ENCODE measurements at regions not wholly inside any gene's neighbourhood (a gene's known extent, or its start where the extent isn't known, plus 50 kb on each side); places are given as distances from the start of the nearest gene placed in this dataset.

DNA sequence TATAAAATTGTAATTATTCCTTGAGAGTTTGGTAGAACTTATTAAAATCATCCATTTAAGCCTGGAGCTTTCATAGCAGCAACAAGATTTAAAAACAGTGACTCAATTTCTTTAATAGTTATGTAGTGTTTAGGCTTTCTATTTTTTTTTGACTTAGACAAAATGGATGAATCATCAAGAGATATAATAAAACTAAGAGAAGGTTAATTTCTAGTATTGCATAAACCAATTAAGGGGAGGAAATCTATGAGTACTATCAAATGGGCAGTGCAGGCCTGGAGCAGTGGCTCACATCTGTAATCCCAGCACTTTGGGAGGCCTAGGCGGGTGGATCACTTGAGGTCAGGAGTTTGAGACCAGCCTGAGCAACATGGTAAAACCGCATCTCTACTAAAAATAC, 416.3 kb upstream of the USP24 start:
- TF ChIP-seq, protein P1, sequence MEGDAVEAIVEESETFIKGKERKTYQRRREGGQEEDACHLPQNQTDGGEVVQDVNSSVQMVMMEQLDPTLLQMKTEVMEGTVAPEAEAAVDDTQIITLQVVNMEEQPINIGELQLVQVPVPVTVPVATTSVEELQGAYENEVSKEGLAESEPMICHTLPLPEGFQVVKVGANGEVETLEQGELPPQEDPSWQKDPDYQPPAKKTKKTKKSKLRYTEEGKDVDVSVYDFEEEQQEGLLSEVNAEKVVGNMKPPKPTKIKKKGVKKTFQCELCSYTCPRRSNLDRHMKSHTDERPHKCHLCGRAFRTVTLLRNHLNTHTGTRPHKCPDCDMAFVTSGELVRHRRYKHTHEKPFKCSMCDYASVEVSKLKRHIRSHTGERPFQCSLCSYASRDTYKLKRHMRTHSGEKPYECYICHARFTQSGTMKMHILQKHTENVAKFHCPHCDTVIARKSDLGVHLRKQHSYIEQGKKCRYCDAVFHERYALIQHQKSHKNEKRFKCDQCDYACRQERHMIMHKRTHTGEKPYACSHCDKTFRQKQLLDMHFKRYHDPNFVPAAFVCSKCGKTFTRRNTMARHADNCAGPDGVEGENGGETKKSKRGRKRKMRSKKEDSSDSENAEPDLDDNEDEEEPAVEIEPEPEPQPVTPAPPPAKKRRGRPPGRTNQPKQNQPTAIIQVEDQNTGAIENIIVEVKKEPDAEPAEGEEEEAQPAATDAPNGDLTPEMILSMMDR (IDR thresholded peaks at IDR 0.05; ENCODE audit: insufficient read depth, low read depth, low read length, missing control alignments), result no peak
- no peak for DNase-seq (ENCODE audit: low read depth)
- no peak overlapping the region for H3K4me3 ChIP-seq (ENCODE audit: low read depth, low read length)

DNA sequence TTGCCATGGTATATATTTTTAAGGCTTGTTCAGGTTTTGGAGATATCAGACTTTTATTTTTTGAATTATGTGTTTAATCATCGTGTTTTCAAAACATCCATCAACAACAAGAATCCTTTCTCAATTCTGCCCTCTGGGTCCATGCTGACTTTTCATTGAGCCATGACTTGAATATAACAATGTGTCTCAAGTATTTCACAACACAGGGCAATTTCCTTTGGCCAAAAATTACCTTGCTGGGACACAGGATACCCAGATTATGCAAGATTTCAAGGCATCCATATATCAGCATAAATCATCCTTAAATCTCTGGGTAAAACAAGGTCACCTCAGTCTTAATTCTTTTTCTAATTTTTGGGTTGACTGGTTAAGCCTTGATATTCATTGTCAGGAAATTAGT, 411.2 kb upstream of the USP24 start:
- no peak for DNase-seq (ENCODE audit: low read depth)
- H3K4me3 ChIP-seq (ENCODE audit: low read depth, low read length), result no peak overlapping the region
- TF ChIP-seq, protein P1 (IDR thresholded peaks at IDR 0.05; ENCODE audit: insufficient read depth, low read depth, low read length, missing control alignments), result no peak

DNA sequence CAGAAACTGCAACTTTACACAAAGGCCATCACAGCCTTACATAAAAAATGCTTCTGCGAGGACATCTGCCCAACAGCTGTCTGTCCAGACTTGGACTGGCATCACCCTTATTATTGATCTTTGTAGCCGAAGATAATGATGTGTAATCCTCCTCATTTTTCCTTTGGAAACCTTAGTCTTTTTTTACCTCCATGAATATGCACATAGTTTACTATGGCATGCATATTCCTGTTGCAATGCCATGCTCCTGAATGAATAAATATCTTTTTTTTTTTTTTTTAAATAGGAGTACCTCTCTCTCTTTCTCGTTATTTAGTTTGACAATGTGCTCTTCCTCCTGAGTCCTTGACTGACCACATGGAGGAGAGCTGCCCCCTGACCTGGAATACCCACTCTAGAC, 409.6 kb upstream of the USP24 start:
- TF ChIP-seq, protein P1 (IDR thresholded peaks at IDR 0.05; ENCODE audit: insufficient read depth, low read depth, low read length, missing control alignments), result no peak
- DNase-seq (ENCODE audit: low read depth), result no peak
- no peak overlapping the region for H3K4me3 ChIP-seq (ENCODE audit: low read depth, low read length)

DNA sequence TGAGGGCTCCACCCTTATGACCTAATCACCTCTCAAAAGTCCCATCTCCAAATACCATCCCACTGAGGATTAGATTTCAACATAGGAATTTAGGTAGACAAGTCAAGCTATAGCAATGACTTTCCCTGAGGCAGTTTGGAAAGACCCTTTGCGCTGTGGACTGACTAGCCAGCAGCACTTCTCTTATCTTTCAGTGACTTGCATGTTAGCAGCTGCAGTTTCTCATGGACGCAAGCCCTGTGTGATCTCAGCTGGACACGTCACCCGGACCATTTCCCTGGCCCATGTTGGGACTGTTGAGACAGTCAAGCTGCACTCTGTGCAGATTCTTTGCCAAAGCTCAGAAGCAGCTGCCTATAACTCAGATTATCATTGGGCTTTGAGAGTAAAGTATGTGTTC, 408.1 kb upstream of the USP24 start:
- TF ChIP-seq, protein P1 (IDR thresholded peaks at IDR 0.05; ENCODE audit: insufficient read depth, low read depth, low read length, missing control alignments), result no peak
- no peak for DNase-seq (ENCODE audit: low read depth)
- H3K4me3 ChIP-seq (ENCODE audit: low read depth, low read length), result no peak overlapping the region

- TF ChIP-seq, protein P1 (IDR thresholded peaks at IDR 0.05; ENCODE audit: insufficient read depth, low read depth, low read length, missing control alignments), result no peak
- no peak overlapping the region for H3K4me3 ChIP-seq (ENCODE audit: low read depth, low read length)
- DNase-seq (ENCODE audit: low read depth), result no peak
Measured at GRCh38 chr1:55622074-55622473, 406.9 kb upstream of the USP24 start.

DNA sequence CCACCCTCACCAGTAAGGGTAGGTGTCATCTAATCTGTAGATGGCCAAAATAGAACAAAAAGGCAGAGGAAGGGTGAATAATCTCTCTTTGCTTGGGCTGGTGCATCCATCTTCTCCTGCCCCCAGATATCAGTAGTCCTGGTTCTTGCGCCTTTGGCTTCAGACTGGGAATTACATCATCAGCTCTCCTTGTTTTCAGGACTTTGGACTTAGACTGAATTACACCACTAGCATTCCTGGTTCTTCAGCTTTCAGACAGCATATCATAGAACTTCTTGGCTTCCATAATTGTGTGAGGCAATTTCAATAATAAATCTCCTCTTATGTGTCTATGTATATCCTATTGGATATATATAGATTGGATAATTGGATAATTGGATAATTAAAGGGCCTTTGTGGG, 403.0 kb upstream of the USP24 start:
- H3K4me3 ChIP-seq (ENCODE audit: low read depth, low read length), result no peak overlapping the region
- TF ChIP-seq, protein P1 (IDR thresholded peaks at IDR 0.05; ENCODE audit: insufficient read depth, low read depth, low read length, missing control alignments), result no peak
- DNase-seq (ENCODE audit: low read depth), result no peak

DNA sequence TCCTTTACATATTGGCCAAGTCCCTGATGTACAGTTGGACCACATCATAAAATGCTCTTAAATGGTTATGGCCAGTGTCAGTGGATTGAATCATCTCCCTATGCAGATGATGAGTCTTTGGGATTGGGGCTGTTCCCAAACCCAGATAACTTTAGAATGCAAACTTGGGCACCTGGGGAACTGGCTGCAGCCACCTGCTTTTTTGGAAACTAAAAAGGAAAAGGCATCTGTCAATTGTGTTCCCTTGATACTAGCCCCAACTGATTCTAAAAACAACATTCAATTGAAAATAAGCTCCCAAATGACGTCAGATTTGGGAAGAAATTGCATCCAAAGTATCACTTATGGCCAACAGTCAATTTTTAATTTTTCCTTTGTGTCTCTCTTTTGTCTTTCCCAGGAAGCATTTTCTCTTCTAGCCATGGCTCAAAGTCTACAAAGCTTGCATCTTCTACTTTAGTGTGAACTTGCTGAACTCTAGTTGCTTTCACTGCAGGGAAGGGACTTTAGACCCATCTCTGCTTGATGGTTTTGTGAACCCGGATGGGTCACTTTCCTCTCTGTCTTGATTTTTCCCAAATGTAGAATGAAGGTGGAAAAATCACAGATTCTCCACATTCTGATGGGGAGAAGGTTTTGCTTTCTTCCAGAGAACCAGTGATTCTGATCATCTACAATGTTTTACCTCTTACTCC, 402.3 kb upstream of the USP24 start:
- TF ChIP-seq, protein P1 (IDR thresholded peaks at IDR 0.05; ENCODE audit: insufficient read depth, low read depth, low read length, missing control alignments), result no peak
- H3K4me3 ChIP-seq (ENCODE audit: low read depth, low read length), result no peak overlapping the region
- no peak for DNase-seq (ENCODE audit: low read depth)
